ENCODE measurements at regions not wholly inside any gene's neighbourhood (a gene's known extent, or its start where the extent isn't known, plus 50 kb on each side); places are given as distances from the start of the nearest gene placed in this dataset.

DNA sequence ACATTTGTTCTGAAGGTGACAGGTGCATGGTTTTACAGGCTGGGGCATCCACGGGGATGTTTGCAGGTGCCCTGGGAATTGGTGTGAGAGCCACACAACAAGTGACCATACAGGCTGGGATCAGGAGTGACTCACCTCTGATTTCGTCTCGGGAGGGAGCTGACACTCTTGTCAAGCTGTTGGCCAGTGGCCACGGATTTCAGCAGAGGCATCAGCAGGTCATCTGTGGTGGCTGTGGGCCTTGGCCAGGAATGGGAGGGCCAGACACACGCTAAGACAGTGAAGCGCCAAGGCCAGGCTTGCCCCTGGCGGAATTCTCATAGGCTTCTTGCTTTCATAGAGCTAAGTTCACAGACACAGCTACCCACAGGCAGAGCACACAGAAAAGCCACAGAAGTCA is 108.6 kb downstream of the HSPH1 start:
- TF ChIP-seq EZH2phosphoT487 (IDR thresholded peaks at IDR 0.05; ENCODE audit: low read depth): no peak
- TF ChIP-seq, protein P1, sequence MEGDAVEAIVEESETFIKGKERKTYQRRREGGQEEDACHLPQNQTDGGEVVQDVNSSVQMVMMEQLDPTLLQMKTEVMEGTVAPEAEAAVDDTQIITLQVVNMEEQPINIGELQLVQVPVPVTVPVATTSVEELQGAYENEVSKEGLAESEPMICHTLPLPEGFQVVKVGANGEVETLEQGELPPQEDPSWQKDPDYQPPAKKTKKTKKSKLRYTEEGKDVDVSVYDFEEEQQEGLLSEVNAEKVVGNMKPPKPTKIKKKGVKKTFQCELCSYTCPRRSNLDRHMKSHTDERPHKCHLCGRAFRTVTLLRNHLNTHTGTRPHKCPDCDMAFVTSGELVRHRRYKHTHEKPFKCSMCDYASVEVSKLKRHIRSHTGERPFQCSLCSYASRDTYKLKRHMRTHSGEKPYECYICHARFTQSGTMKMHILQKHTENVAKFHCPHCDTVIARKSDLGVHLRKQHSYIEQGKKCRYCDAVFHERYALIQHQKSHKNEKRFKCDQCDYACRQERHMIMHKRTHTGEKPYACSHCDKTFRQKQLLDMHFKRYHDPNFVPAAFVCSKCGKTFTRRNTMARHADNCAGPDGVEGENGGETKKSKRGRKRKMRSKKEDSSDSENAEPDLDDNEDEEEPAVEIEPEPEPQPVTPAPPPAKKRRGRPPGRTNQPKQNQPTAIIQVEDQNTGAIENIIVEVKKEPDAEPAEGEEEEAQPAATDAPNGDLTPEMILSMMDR (IDR thresholded peaks at IDR 0.05; ENCODE audit: low read depth, low read length): no peak
- Histone ChIP-seq H3K9me3 (ENCODE audit: insufficient read depth, low read length) (no peaks in the 10 kb centered on the region), H3K9ac (ENCODE audit: low read length) (no peak overlapping the region), H2AFZ (ENCODE audit: low read depth, low read length) (no peak overlapping the region), H3K79me2 (ENCODE audit: low read length) (no peaks in the 10 kb centered on the region), H3K4me1 (ENCODE audit: low read length) (no peaks in the 10 kb centered on the region), H3K4me3 (ENCODE audit: low read length) (no peak overlapping the region), H3K27ac (ENCODE audit: low read length) (no peak overlapping the region), H3K27me3 (ENCODE audit: low read depth, low read length) (peaks cover 54% of the 10 kb centered on the region), H4K20me1 (ENCODE audit: insufficient read depth, low read length) (no peaks in the 10 kb centered on the region), H3K4me2 (ENCODE audit: low read length) (no peak overlapping the region), H3K36me3 (replicated peaks; ENCODE audit: low read depth, low read length) (no peaks in the 10 kb centered on the region)

DNA sequence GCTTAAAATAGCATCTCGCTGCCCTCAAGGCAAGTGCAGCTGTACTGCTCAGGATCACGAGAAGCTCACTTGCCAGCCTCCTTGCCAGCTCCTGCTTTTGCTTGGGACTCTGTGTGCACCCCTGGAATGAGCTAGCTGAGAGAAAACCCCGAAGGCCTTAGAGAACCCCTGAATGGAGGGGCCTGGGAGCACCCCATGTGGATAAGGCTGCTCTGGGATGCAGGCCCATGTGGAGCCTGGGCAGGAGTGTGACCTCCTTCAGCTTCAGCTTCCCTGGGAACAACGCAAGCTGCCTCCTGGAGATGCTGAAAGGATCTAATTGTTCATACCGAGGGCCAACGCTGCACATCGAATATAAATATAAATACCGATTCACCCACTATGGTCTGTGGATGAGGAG is 109.2 kb downstream of the HSPH1 start:
- Histone ChIP-seq H3K36me3 (replicated peaks; ENCODE audit: low read depth, low read length) (no peaks in the 10 kb centered on the region), H3K4me1 (ENCODE audit: low read length) (no peaks in the 10 kb centered on the region), H2AFZ (ENCODE audit: low read depth, low read length) (no peak overlapping the region), H3K4me3 (ENCODE audit: low read length) (no peak overlapping the region), H3K27ac (ENCODE audit: low read length) (no peak overlapping the region), H4K20me1 (ENCODE audit: insufficient read depth, low read length) (no peaks in the 10 kb centered on the region), H3K79me2 (ENCODE audit: low read length) (no peaks in the 10 kb centered on the region), H3K9ac (ENCODE audit: low read length) (no peak overlapping the region), H3K9me3 (ENCODE audit: insufficient read depth, low read length) (no peaks in the 10 kb centered on the region), H3K27me3 (ENCODE audit: low read depth, low read length) (peaks cover 60% of the 10 kb centered on the region), H3K4me2 (ENCODE audit: low read length) (no peak overlapping the region)
- no peak for TF ChIP-seq EZH2phosphoT487 (IDR thresholded peaks at IDR 0.05; ENCODE audit: low read depth)
- TF ChIP-seq, protein P1 (IDR thresholded peaks at IDR 0.05; ENCODE audit: low read depth, low read length): no peak

DNA sequence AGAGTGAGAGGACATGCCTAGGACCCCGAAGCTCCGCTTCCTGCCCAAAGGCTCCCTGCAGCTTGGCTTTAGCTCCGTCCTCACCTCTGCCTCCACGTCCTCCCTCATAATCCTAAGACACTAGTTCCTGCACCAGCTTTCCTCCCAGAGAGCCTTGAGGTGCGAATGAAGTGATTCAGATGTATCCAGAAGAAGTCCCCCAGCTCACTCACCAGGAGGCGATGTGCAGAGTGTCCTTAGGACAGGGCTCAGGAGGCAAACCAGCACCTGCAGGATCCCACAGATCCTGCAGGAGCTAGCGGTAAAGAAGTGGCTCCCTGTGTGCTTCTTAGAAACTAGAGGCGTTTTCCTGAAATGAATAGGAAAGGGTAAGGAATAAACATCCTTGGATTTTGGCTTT is 109.7 kb downstream of the HSPH1 start:
- no peak for TF ChIP-seq EZH2phosphoT487 (IDR thresholded peaks at IDR 0.05; ENCODE audit: low read depth)
- TF ChIP-seq, protein P1 (IDR thresholded peaks at IDR 0.05; ENCODE audit: low read depth, low read length): no peak
- H3K4me1 ChIP-seq (ENCODE audit: low read length): no peaks in the 10 kb centered on the region
- H2AFZ ChIP-seq (ENCODE audit: low read depth, low read length): no peak overlapping the region
- no peaks in the 10 kb centered on the region for H3K9me3 ChIP-seq (ENCODE audit: insufficient read depth, low read length)
- H4K20me1 ChIP-seq (ENCODE audit: insufficient read depth, low read length): no peaks in the 10 kb centered on the region
- H3K27ac ChIP-seq (ENCODE audit: low read length): no peak overlapping the region
- H3K27me3 ChIP-seq (ENCODE audit: low read depth, low read length): peaks cover 64% of the 10 kb centered on the region
- no peaks in the 10 kb centered on the region for H3K36me3 ChIP-seq (replicated peaks; ENCODE audit: low read depth, low read length)
- H3K9ac ChIP-seq (ENCODE audit: low read length): no peak overlapping the region
- H3K79me2 ChIP-seq (ENCODE audit: low read length): no peaks in the 10 kb centered on the region
- no peak overlapping the region for H3K4me3 ChIP-seq (ENCODE audit: low read length)
- H3K4me2 ChIP-seq (ENCODE audit: low read length): no peak overlapping the region

DNA sequence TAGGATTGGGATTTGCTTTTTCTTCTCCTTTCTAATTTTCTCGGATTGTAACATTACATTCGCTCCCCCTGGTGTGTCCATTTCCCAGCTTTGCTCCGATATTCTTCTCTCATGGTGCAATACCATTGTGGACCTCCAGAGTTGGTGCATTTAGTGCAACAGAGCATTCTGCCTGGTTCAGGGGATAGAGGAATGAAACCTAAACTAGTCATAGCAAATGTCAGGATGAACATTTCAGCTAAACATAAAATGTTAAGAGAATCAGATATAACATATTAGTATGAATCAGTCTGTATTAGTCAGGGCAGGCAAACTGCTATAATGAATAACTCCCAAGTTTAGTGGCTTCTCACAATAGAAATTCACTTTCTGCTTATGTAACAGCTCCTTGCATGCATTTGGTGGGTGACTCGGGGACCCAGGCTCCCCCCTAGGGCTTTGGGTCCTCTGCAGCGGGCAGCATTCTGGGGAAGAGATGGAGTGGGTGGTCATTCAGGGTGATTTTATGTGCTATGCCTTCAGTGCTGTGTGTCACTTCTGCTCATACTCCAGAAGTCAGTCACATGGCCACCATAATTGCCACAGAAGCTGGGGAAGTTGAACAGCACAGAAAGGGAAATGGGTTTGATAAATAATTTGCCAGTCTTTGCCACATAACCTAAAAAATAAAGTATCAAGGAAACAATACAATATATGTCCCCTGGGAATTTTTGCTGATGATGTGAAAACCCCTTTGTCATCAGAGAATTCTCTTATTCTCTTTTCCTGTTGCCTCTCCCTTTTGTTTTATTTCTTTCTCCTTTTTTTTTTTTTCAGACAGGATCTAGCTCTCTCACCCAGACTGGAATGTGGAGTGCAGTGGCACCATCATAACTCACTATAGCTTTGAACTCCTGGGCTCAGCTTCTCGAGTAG is 111.0 kb downstream of the HSPH1 start:
- Histone ChIP-seq H2AFZ (ENCODE audit: low read depth, low read length) (no peak overlapping the region), H3K9me3 (ENCODE audit: insufficient read depth, low read length) (no peaks in the 10 kb centered on the region), H3K79me2 (ENCODE audit: low read length) (no peaks in the 10 kb centered on the region), H3K27me3 (ENCODE audit: low read depth, low read length) (peaks cover 77% of the 10 kb centered on the region), H4K20me1 (ENCODE audit: insufficient read depth, low read length) (no peaks in the 10 kb centered on the region), H3K4me1 (ENCODE audit: low read length) (peaks cover 2% of the 10 kb centered on the region; the same call in 1 of the 2 replicates), H3K4me2 (ENCODE audit: low read length) (no peak overlapping the region), H3K4me3 (ENCODE audit: low read length) (no peak overlapping the region), H3K36me3 (replicated peaks; ENCODE audit: low read depth, low read length) (no peaks in the 10 kb centered on the region), H3K27ac (ENCODE audit: low read length) (no peak overlapping the region), H3K9ac (ENCODE audit: low read length) (no peak overlapping the region)
- TF ChIP-seq, protein P1 (IDR thresholded peaks at IDR 0.05; ENCODE audit: low read depth, low read length): no peak
- no peak for TF ChIP-seq EZH2phosphoT487 (IDR thresholded peaks at IDR 0.05; ENCODE audit: low read depth)

Data from OCI-LY3 (cell line).